Stimulated activated CD4-positive, alpha-beta T cell treated with anti-CD3 and anti-CD28 coated beads, Interleukin-4, amount 100 ng/mL, for 24 hours (primary cell): ENCODE measurements at regions not wholly inside any gene's neighbourhood (a gene's known extent, or its start where the extent isn't known, plus 50 kb on each side); places are given as distances from the start of the nearest gene placed in this dataset.

Experiments
- DNase-seq: peaks from one replicate; pipeline ENCODE4 v3.0.0-alpha.2; 2020

GRCh38 chr12:126760092-126760491, 1506.9 kb upstream of the TMEM132C start:
- DNase-seq = no peak

- no peak for DNase-seq
Observed at GRCh38 chr12:126761420-126761819, 1505.5 kb upstream of the TMEM132C start.

- DNase-seq = no peak
Observed at GRCh38 chr12:126762150-126762549, 1504.8 kb upstream of the TMEM132C start.

- DNase-seq = no peak
Observed at GRCh38 chr12:126763359-126763758, 1503.6 kb upstream of the TMEM132C start.

GRCh38 chr12:126767334-126767733, 1499.6 kb upstream of the TMEM132C start:
- no peak for DNase-seq

- no peak for DNase-seq
Observed at GRCh38 chr12:126768517-126768916, 1498.5 kb upstream of the TMEM132C start.

GRCh38 chr12:126770188-126770587, 1496.8 kb upstream of the TMEM132C start:
- no peak for DNase-seq

- DNase-seq = peak; percentile 53
Observed at GRCh38 chr12:126772171-126772864, 1494.7 kb upstream of the TMEM132C start.

GRCh38 chr12:126773012-126773411, 1494.0 kb upstream of the TMEM132C start:
- DNase-seq = no peak

GRCh38 chr12:126773491-126773890, 1493.5 kb upstream of the TMEM132C start:
- DNase-seq = no peak

- no peak for DNase-seq
Observed at GRCh38 chr12:126776026-126776655, 1490.8 kb upstream of the TMEM132C start.

- no peak for DNase-seq
Observed at GRCh38 chr12:126780343-126780742, 1486.6 kb upstream of the TMEM132C start.

GRCh38 chr12:126781593-126781992, 1485.4 kb upstream of the TMEM132C start:
- no peak for DNase-seq

GRCh38 chr12:126782083-126782482, 1484.9 kb upstream of the TMEM132C start:
- DNase-seq = no peak

- peak; percentile 26 for DNase-seq
Observed at GRCh38 chr12:126784328-126784921, 1482.5 kb upstream of the TMEM132C start.

- no peak for DNase-seq
Observed at GRCh38 chr12:126789963-126790362, 1477.0 kb upstream of the TMEM132C start.

GRCh38 chr12:126791122-126791521, 1475.8 kb upstream of the TMEM132C start:
- no peak for DNase-seq

- no peak for DNase-seq
Observed at GRCh38 chr12:126792411-126792810, 1474.6 kb upstream of the TMEM132C start.

- DNase-seq = no peak
Observed at GRCh38 chr12:126797525-126797924, 1469.4 kb upstream of the TMEM132C start.

GRCh38 chr12:126798449-126798848, 1468.5 kb upstream of the TMEM132C start:
- no peak for DNase-seq

- DNase-seq = no peak
Observed at GRCh38 chr12:126807312-126807865, 1459.6 kb upstream of the TMEM132C start.

GRCh38 chr12:126811391-126811790, 1455.6 kb upstream of the TMEM132C start:
- no peak for DNase-seq

- DNase-seq = no peak
Observed at GRCh38 chr12:126819554-126819953, 1447.4 kb upstream of the TMEM132C start.
